Gastrocnemius medialis (tissue), 4 donors: ENCODE measurements at regions not wholly inside any gene's neighbourhood (a gene's known extent, or its start where the extent isn't known, plus 50 kb on each side); places are given as distances from the start of the nearest gene placed in this dataset.

Experiments used
- CTCF ChIP-seq, 5 experiments: fragments of 450-650 bp in 3 of 5; fragments of 200-600 bp in 2 of 5; sonication (generic) in 2 of 5; IDR thresholded peaks in 4 of 5; conservative IDR thresholded peaks in 1 of 5; 1 replicate in 4 of 5; 2 replicates in 1 of 5; pipeline ENCODE4 v1.5.1; 2016 to 2019; ENCODE audit warnings: antibody characterized with exemption in 5 of 5, mild to moderate bottlenecking in 3 of 5, moderate library complexity in 3 of 5
- POLR2A ChIP-seq, 2 donors: fragments of 450-650 bp; IDR thresholded peaks; one replicate each; pipeline ENCODE4 v1.6.1; 2017; ENCODE audit warnings: antibody characterized with exemption in 2 of 2, mild to moderate bottlenecking in 2 of 2, moderate library complexity in 2 of 2

- TF ChIP-seq POLR2A (IDR thresholded peaks at IDR 0.05): no peak
- no peak for TF ChIP-seq CTCF (IDR thresholded peaks at IDR 0.05 in 4 of 5, conservative IDR thresholded peaks at IDR 0.05 in 1 of 5)
Measured at GRCh38 chr13:107827840-107828549, 387.3 kb downstream of the LIG4 start.
